ENCODE measurements at regions not wholly inside any gene's neighbourhood (a gene's known extent, or its start where the extent isn't known, plus 50 kb on each side); places are given as distances from the start of the nearest gene placed in this dataset.

- no peak for TF ChIP-seq CTCF (IDR thresholded peaks at IDR 0.05)
- no peak for DNase-seq
- Histone ChIP-seq H3K4me3 (no peak overlapping the region), H3K4me1 (ENCODE audit: low read depth) (no peaks in the 10 kb centered on the region), H3K36me3 (ENCODE audit: low read depth) (no peaks in the 10 kb centered on the region), H3K9me3 (no peaks in the 10 kb centered on the region)
- intact Hi-C loops (cut with DNase I, micrococcal nuclease), result no loop called here
- ATAC-seq, result no peak
These were observed 120.8 kb downstream of the CTTN start for GRCh38 chr11:70519117-70519516.

- Histone ChIP-seq H3K36me3 (ENCODE audit: low read depth) (no peaks in the 10 kb centered on the region), H3K9me3 (no peaks in the 10 kb centered on the region), H3K4me3 (no peak overlapping the region), H3K4me1 (ENCODE audit: low read depth) (no peaks in the 10 kb centered on the region)
- ATAC-seq (no peak), DNase-seq (peak in 1 of 3 donors; percentile 13)
- intact Hi-C loops (cut with DNase I, micrococcal nuclease), result no loop called here
- TF ChIP-seq CTCF (IDR thresholded peaks at IDR 0.05), result no peak
These were observed 123.4 kb downstream of the CTTN start for GRCh38 chr11:70521475-70522308.

- intact Hi-C loops (cut with DNase I, micrococcal nuclease), result no loop called here
- no peak for TF ChIP-seq CTCF (IDR thresholded peaks at IDR 0.05)
- ATAC-seq (no peak), DNase-seq (no peak)
- Histone ChIP-seq H3K36me3 (ENCODE audit: low read depth) (no peaks in the 10 kb centered on the region), H3K9me3 (no peaks in the 10 kb centered on the region), H3K4me3 (no peak overlapping the region), H3K4me1 (ENCODE audit: low read depth) (no peaks in the 10 kb centered on the region)
These were observed 123.9 kb downstream of the CTTN start for GRCh38 chr11:70522309-70522592.

DNA sequence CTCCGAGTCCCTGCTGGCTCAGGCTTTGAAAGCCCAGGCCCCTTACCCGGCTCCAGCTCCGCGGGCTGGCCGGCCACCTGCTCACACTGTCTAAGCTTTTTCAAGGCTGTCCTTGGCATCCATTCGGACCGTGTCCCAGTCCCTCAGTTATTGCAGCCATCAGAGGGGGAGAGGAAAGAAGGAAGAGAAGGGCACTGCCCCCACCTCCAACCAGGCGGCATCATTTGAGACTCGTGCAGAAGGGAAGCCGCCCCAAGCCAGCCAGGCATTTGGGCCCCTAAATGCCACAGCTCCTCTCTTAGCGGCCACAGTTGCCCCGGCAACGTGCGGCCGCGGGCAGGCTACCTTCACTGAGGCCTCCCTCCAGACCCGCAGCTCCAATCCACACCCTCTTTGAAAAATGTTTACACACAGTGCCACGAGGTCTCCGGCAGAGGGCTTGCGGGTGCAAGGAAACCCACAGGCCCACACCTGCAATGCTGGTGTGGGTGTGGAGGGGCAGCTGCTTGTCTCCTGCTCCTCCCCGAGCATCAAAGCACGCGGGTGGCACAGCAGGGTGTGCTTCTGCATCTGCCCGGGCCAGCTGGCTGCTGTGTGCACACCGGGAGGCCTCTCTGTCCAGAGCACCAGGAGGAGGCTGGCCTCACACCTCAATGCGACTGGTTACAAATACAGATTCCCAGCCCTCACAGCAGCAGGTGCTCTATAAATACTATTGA lies 124.4 kb downstream of the CTTN start:
- no peak overlapping the region for H3K4me3 ChIP-seq
- no peaks in the 10 kb centered on the region for H3K9me3 ChIP-seq
- intact Hi-C loops (cut with DNase I, micrococcal nuclease), result no loop called here
- ATAC-seq (peak; percentile 73), DNase-seq (peak in 2 of 3 donors; percentile 28 to 52)
- no peak for TF ChIP-seq CTCF (IDR thresholded peaks at IDR 0.05)
- no peaks in the 10 kb centered on the region for H3K36me3 ChIP-seq (ENCODE audit: low read depth)
- no peaks in the 10 kb centered on the region for H3K4me1 ChIP-seq (ENCODE audit: low read depth)

DNA sequence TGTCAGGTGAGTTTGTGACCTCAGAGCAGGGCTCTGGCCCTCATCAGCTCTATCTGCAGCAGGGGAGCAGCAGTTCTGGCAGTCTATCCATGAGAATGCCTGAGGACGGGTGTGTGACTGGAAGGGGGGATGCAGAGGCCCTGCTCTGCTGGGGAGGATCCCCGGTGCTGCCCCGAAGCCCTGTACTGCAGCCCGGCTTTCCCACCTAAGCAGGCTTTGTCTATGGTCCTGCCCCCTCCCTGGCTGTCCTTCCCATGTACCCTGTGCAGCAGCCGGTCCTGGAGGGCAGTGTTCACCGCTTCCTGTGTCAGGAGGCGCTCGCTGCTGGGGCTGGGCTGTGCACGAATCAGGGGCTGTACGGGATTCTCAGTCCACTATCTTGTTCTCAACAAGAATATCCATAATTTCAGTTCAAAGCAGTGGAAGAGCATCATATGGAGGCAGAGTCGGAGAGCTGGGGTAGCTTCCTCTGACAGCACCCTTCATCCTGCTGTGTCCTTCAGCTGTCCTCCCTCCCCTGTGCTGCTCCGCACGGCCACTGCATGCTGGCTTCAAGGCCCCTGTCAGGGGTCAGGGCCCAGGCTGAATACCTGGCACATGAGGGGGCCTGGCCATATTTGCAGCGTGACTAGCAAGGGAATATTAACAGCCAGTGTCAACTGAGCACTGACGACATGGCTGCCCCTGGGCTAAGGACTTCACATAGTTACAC lies 125.2 kb downstream of the CTTN start:
- intact Hi-C loops (cut with DNase I, micrococcal nuclease), result no loop called here
- ATAC-seq, result no peak
- peak in 1 of 3 donors; percentile 11 for DNase-seq
- no peak for TF ChIP-seq CTCF (IDR thresholded peaks at IDR 0.05)
- no peaks in the 10 kb centered on the region for H3K36me3 ChIP-seq (ENCODE audit: low read depth)
- H3K9me3 ChIP-seq, result no peaks in the 10 kb centered on the region
- H3K4me3 ChIP-seq, result no peak overlapping the region
- no peaks in the 10 kb centered on the region for H3K4me1 ChIP-seq (ENCODE audit: low read depth)

Measured in mucosa of descending colon (tissue), 3 donors.